22Rv1 (cell line): ENCODE measurements at regions not wholly inside any gene's neighbourhood (a gene's known extent, or its start where the extent isn't known, plus 50 kb on each side); places are given as distances from the start of the nearest gene placed in this dataset.

Source experiments
- ZFX ChIP-seq: fragments of 450-650 bp; IDR thresholded peaks from 2 replicates; pipeline ENCODE4 v1.6.1; 2017; ENCODE audit warnings: antibody characterized with exemption, borderline replicate concordance
- TF ChIP-seq, protein P1 (sequence below): fragments of 450-650 bp; IDR thresholded peaks from 2 replicates; pipeline ENCODE4 v1.5.1; 2017; ENCODE audit warnings: mild to moderate bottlenecking

DNA sequence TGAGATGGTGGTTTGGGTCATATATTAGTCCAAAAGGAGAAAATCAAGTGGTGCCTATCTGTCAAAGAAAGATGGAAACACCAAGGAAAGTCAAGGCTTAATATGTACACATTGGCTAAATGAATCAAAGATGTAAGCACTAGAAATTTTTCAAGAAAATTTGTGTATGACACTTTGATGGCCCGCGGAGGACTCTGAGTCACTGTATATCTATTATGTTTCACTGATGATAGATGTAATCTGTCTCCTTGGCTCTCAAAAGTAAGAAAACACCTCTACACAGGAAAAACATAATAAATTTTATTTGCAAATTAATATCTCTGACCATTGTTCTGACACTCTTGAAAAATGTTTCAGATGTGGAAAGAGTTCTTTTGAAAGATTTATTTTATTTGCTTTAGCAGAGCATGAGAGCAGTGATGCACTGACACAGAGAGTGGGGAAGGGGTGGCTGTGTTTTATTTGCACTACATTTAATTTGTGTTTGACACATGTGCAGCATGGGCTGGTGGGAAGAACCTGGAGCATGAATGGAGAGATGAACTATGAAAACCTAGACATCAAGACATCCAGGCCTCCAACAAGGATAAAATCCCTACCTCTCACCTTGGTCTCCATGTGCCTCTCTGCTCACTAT lies 180.8 kb upstream of the GAS1 start:
- TF ChIP-seq, protein P1, sequence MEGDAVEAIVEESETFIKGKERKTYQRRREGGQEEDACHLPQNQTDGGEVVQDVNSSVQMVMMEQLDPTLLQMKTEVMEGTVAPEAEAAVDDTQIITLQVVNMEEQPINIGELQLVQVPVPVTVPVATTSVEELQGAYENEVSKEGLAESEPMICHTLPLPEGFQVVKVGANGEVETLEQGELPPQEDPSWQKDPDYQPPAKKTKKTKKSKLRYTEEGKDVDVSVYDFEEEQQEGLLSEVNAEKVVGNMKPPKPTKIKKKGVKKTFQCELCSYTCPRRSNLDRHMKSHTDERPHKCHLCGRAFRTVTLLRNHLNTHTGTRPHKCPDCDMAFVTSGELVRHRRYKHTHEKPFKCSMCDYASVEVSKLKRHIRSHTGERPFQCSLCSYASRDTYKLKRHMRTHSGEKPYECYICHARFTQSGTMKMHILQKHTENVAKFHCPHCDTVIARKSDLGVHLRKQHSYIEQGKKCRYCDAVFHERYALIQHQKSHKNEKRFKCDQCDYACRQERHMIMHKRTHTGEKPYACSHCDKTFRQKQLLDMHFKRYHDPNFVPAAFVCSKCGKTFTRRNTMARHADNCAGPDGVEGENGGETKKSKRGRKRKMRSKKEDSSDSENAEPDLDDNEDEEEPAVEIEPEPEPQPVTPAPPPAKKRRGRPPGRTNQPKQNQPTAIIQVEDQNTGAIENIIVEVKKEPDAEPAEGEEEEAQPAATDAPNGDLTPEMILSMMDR, result no peak
- no peak for TF ChIP-seq ZFX
